ENCODE measurements at regions not wholly inside any gene's neighbourhood (a gene's known extent, or its start where the extent isn't known, plus 50 kb on each side); places are given as distances from the start of the nearest gene placed in this dataset.

- no peak for DNase-seq (ENCODE audit: low read depth, low spot score)
Measured at GRCh38 chr4:55754754-55755350, 64.7 kb upstream of the EXOC1L start.

DNA sequence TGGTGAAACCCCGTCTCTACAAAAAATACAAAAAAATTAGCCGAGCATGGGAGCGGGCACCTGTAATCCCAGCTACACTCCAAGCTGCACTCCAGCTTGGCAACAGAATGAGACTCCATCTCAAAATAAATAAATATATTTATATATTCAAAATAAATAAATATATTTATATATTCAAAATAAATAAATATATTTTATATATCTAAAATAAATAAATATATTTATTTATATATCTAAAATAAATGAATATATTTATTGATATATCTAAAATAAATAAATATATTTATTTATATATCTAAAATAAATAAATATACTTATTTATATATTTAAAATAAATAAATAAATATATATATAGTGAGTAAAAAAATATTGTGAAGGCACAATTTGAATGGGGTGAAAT is 63.4 kb upstream of the EXOC1L start:
- no peak for DNase-seq (ENCODE audit: low read depth, low spot score)

- no peak for DNase-seq (ENCODE audit: low read depth, low spot score)
Measured at GRCh38 chr4:55757356-55757952, 62.1 kb upstream of the EXOC1L start.

- no peak for DNase-seq (ENCODE audit: low read depth, low spot score)
Measured at GRCh38 chr4:55758066-55758465, 61.5 kb upstream of the EXOC1L start.

DNA sequence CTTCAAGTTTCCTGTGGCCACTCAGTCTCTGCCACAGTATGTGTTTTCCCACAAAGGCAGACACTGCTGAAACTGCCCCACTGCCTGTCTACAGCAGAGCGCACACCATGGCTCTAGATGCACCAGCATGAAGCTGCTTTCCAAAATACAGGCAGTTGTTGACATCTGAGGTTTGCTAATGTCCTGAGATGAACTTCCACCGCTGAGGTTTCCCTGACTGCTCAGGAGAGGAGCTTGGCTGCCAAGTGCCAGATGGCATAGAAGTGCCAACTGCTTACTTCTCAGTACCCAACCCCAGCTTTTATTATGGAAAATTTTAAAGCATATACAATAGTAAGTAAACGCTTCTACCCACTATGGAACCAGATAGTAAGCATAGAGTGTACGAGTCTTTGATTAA is 61.0 kb upstream of the EXOC1L start:
- no peak for DNase-seq (ENCODE audit: low read depth, low spot score)

DNA sequence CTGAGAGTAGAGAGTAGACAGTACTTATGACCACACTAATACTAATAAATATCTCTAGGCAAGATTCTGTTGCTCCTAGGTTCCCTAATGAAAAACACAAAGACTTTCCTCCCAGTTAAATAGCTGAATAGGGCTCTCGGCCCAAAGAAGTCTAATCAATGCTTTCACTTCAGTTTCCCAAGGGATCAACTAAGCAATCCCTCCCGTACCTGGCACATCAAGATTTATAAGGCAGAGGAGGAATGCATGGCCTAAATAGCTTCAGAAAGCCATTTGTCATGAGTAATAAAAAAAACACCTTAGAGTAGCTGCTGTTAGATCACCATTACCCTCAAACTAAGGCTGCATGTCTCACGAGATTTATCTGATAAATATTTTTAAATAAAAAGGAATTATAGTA is 56.8 kb upstream of the EXOC1L start:
- DNase-seq (ENCODE audit: low read depth, low spot score) = no peak

GRCh38 chr4:55763996-55764395 is 55.6 kb upstream of the EXOC1L start:
- no peak for DNase-seq (ENCODE audit: low read depth, low spot score)

DNA sequence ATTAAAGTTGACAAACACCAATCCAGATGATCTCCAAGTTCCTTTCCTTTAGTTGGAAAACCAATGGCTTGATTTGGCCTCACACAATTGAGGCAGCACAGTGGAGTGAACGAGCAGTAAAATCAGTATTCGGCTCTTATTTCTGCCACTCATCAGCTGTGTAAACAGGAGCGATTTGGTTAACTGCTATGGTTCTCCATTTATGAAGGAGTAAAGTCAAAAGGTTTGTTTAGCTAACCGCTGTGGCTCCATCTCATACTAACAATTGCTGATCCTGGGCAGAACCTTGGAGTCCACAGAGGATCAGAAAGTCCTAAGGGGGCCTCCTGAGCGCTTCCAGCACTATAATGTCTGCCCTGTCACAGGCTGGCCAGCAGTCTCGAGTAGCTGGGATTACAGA is 54.5 kb upstream of the EXOC1L start:
- peak; percentile 40 for DNase-seq (ENCODE audit: low read depth, low spot score)

DNA sequence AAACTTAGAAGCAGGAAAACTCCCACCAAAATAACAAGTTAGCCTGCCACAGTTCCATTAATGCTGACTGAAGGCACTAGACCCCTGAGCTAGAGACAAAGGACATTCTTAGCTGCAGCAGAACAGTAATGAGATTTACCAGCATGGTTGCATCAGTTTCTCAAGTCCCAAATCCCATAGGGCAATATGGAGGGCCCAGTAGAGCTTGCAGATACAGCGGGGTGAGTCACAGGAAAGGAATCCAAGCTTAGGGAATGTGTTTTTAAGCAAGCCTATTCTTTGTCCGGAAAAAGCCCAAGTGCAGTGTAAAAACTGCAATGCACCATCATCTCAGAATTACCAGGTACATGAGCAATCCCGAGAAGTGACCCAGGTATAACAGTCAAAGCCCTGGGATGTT is 51.3 kb upstream of the EXOC1L start:
- peak; percentile 65 for DNase-seq (ENCODE audit: low read depth, low spot score)
